K562 (cell line): ENCODE measurements at regions not wholly inside any gene's neighbourhood (a gene's known extent, or its start where the extent isn't known, plus 50 kb on each side); places are given as distances from the start of the nearest gene placed in this dataset.

Experiments used
- BHLHE40 ChIP-seq: IDR thresholded peaks from 2 replicates; pipeline ENCODE4 v1.6.1; 2011; ENCODE audit warnings: low read length, improper control_type of control experiment
- CTBP1 ChIP-seq: fragments of 450-650 bp; IDR thresholded peaks from 2 replicates; pipeline ENCODE4 v1.6.1; 2016; ENCODE audit warnings: borderline replicate concordance
- CTCF ChIP-seq, 3 experiments: IDR thresholded peaks in 2 of 3; conservative IDR thresholded peaks in 1 of 3; 2 replicates each; pipeline ENCODE4 v1.5.1; 2011 to 2012; ENCODE audit warnings: low read length in 3 of 3, mild to moderate bottlenecking in 3 of 3, control low read depth in 2 of 3, improper control_type of control experiment in 1 of 3, inconsistent platforms in 1 of 3, low read depth in 1 of 3, mixed read lengths in 1 of 3, moderate library complexity in 1 of 3; ENCODE audit not compliant: insufficient read depth in 2 of 3
- ESRRA ChIP-seq: fragments of 450-650 bp; IDR thresholded peaks from 2 replicates; pipeline ENCODE4 v1.6.1; 2014; ENCODE audit warnings: low read depth, mild to moderate bottlenecking, moderate library complexity, borderline replicate concordance
- GABPB1 ChIP-seq: sonication (generic); formaldehyde crosslinking; IDR thresholded peaks from 2 replicates; pipeline ENCODE4 v1.8.0; 2022; ENCODE audit warnings: mild to moderate bottlenecking, missing genetic modification reagents
- JUN ChIP-seq, 2 experiments: sonication (generic) in 1 of 2; formaldehyde crosslinking in 1 of 2; IDR thresholded peaks; 2 replicates each; pipeline versions ENCODE4 v1.6.1 to v1.8.0; 2012 to 2022; ENCODE audit warnings: borderline replicate concordance in 2 of 2, mild to moderate bottlenecking in 2 of 2, improper control_type of control experiment in 1 of 2, low read depth in 1 of 2, low read length in 1 of 2, missing genetic modification reagents in 1 of 2
- L3MBTL2 ChIP-seq: fragments of 450-650 bp; IDR thresholded peaks from 2 replicates; pipeline ENCODE4 v1.6.1; 2016; ENCODE audit warnings: mild to moderate bottlenecking, moderate library complexity
- NRF1 ChIP-seq, 2 experiments: fragments of 450-650 bp; IDR thresholded peaks in 1 of 2; conservative IDR thresholded peaks in 1 of 2; 2 replicates each; pipeline ENCODE4 v1.6.1; 2014; ENCODE audit warnings: mild to moderate bottlenecking in 2 of 2
- POLR2AphosphoS5 ChIP-seq: IDR thresholded peaks from 2 replicates; pipeline ENCODE4 v1.6.1; 2011; ENCODE audit warnings: mild to moderate bottlenecking, low read depth, low read length, moderate library complexity; ENCODE audit not compliant: control insufficient read depth, insufficient read depth
- PPARD ChIP-seq: fragments of 250-450 bp; sonication (Bioruptor Pico); IDR thresholded peaks from 2 replicates; pipeline ENCODE4 v1.8.0; 2022; ENCODE audit warnings: inconsistent platforms, mild to moderate bottlenecking, moderate library complexity
- SRF ChIP-seq, 2 experiments: fragments of 250-450, 450-650 bp in 1 of 2; sonication (Bioruptor Pico) in 1 of 2; sonication (generic) in 1 of 2; formaldehyde crosslinking; IDR thresholded peaks; 2 replicates each; pipeline versions ENCODE4 v1.5.0 to v1.5.1; 2020 to 2022; ENCODE audit warnings: mild to moderate bottlenecking in 1 of 2, missing genetic modification reagents in 1 of 2
- TGIF2 ChIP-seq: sonication (generic); formaldehyde crosslinking; IDR thresholded peaks from 2 replicates; pipeline ENCODE4 v1.8.1; 2022; ENCODE audit warnings: mild to moderate bottlenecking, missing genetic modification reagents, moderate library complexity
- ZNF318 ChIP-seq, 2 experiments: fragments of 450-650 bp; IDR thresholded peaks; 2 replicates each; pipeline ENCODE4 v1.6.1; 2016; ENCODE audit warnings: mild to moderate bottlenecking in 2 of 2, borderline replicate concordance in 1 of 2, low read depth in 1 of 2, moderate library complexity in 1 of 2

GRCh38 chr10:130720235-130720634 is 584.0 kb downstream of the GLRX3 start:
- TF ChIP-seq TGIF2 (CRISPR knock-in tag) = no peak
- no peak for TF ChIP-seq POLR2AphosphoS5
- no peak for TF ChIP-seq CTCF (IDR thresholded peaks at IDR 0.05 in 2 of 3, conservative IDR thresholded peaks at IDR 0.05 in 1 of 3; ENCODE audit: insufficient read depth in 2 of 3, low read depth in 1 of 3, low read length in 3 of 3)
- TF ChIP-seq JUN (IDR thresholded peaks at IDR 0.05; ENCODE audit: borderline replicate concordance, low read depth, low read length) = no peak
- no peak for TF ChIP-seq JUN (CRISPR knock-in tag; IDR thresholded peaks at IDR 0.05; ENCODE audit: borderline replicate concordance)
- no peak for TF ChIP-seq NRF1 (conservative IDR thresholded peaks at IDR 0.05 in 1 of 2, IDR thresholded peaks at IDR 0.05 in 1 of 2)
- no peak for TF ChIP-seq GABPB1
- no peak for TF ChIP-seq L3MBTL2
- no peak for TF ChIP-seq ZNF318 (IDR thresholded peaks at IDR 0.05; ENCODE audit: borderline replicate concordance in 1 of 2, low read depth in 1 of 2)
- TF ChIP-seq BHLHE40 = no peak
- TF ChIP-seq ESRRA = no peak
- no peak for TF ChIP-seq CTBP1
- TF ChIP-seq PPARD = no peak
- no peak for TF ChIP-seq SRF (CRISPR knock-in tag; IDR thresholded peaks at IDR 0.05)
